OCI-LY1 (cell line): ENCODE measurements at regions not wholly inside any gene's neighbourhood (a gene's known extent, or its start where the extent isn't known, plus 50 kb on each side); places are given as distances from the start of the nearest gene placed in this dataset.

ENCODE experiments used
- CTCF ChIP-seq: fragments of 200-600 bp; sonication (generic), shearing (Covaris generic); IDR thresholded peaks from 2 replicates; pipeline ENCODE4 v1.5.1; 2017; ENCODE audit warnings: mild to moderate bottlenecking, antibody characterized with exemption, low read length, moderate library complexity, mixed read lengths
- EZH2 ChIP-seq: fragments of 200-600 bp; sonication (generic), shearing (Covaris generic); IDR thresholded peaks from 2 replicates; pipeline ENCODE4 v1.8.0; 2017; ENCODE audit warnings: borderline replicate concordance, mixed run types, mild to moderate bottlenecking, antibody characterized with exemption, low read length, moderate library complexity, mixed read lengths

GRCh38 chr17:15882777-15883176 lies 62.2 kb upstream of the ADORA2B start:
- TF ChIP-seq CTCF (no peak), EZH2 (no peak)
